GM20000 (cell line): ENCODE measurements at regions not wholly inside any gene's neighbourhood (a gene's known extent, or its start where the extent isn't known, plus 50 kb on each side); places are given as distances from the start of the nearest gene placed in this dataset.

Experiments
- DNase-seq: peaks from one replicate; pipeline ENCODE4 v3.0.0; 2012; ENCODE audit warnings: low spot score
- TF ChIP-seq, protein P1 (sequence below): IDR thresholded peaks from 2 replicates; pipeline ENCODE4 v1.5.1; 2012; ENCODE audit warnings: mild to moderate bottlenecking, control low read depth; ENCODE audit errors: extremely low read depth, missing control alignments

DNA sequence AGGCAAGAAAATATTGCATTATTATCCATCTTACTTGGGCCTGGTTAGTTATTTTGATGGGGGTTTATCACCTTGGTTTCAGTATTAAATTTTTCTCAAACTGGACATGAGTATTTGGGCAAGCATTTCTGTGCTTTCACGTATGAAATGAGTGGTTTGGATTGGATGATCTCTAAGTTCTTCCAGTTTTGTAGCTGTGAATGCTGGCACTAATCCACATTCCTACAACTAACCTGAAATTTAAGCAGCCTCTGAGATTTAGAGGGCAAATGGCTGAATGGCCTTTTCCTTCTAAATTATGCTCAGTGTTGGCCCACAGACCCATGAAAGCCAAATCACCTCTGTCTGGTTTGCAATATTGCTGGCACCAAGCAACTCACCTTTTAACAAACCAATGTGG lies 475.0 kb upstream of the B3GALT2 start:
- TF ChIP-seq, protein P1, sequence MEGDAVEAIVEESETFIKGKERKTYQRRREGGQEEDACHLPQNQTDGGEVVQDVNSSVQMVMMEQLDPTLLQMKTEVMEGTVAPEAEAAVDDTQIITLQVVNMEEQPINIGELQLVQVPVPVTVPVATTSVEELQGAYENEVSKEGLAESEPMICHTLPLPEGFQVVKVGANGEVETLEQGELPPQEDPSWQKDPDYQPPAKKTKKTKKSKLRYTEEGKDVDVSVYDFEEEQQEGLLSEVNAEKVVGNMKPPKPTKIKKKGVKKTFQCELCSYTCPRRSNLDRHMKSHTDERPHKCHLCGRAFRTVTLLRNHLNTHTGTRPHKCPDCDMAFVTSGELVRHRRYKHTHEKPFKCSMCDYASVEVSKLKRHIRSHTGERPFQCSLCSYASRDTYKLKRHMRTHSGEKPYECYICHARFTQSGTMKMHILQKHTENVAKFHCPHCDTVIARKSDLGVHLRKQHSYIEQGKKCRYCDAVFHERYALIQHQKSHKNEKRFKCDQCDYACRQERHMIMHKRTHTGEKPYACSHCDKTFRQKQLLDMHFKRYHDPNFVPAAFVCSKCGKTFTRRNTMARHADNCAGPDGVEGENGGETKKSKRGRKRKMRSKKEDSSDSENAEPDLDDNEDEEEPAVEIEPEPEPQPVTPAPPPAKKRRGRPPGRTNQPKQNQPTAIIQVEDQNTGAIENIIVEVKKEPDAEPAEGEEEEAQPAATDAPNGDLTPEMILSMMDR, result no peak
- no peak for DNase-seq

DNA sequence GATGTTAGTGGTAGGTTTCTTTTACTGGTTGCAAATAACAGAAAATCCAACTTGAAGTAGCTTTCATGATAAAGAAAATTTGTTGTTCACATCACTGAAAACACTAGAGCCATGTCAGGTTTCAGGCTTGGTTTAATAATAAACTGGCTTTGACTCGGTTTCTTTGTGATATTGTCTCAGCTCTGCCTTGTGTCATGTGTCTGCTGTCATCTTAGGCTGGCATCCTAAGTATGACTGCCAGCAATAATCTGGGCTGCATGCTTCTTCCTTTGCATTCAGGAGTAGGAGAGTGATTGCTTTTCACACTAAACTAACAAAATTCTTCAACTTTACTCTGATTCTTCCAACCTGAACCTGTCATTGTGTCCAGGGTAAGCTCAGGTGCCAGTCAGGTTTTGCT lies 474.0 kb upstream of the B3GALT2 start:
- no peak for DNase-seq
- TF ChIP-seq, protein P1, result no peak

- TF ChIP-seq, protein P1, result no peak
- DNase-seq, result no peak
Measured at GRCh38 chr1:193658691-193659090, 472.3 kb upstream of the B3GALT2 start.

DNA sequence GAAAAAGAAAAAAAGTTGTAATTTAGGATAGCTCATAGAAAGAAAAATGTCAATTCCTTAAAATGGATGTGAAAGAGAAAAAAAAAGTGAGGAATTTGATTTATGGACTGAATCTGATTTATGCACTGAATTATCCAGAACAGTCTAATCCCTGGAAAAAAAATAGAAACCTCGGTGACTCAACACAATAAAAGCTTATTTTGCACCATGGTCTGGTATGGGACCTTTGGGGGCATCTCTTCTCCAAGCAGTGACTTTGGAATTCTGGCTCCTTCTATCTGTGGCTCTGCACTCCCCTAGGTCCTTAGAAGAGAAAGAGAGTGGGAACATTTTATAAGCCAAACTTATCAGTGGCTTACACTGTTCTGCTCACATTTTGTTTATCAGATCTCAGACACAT lies 471.7 kb upstream of the B3GALT2 start:
- TF ChIP-seq, protein P1, result no peak
- DNase-seq, result no peak

- TF ChIP-seq, protein P1, result no peak
- DNase-seq, result no peak
Measured at GRCh38 chr1:193657552-193657951, 471.1 kb upstream of the B3GALT2 start.

GRCh38 chr1:193656841-193657240 lies 470.4 kb upstream of the B3GALT2 start:
- TF ChIP-seq, protein P1, result no peak
- DNase-seq, result no peak

DNA sequence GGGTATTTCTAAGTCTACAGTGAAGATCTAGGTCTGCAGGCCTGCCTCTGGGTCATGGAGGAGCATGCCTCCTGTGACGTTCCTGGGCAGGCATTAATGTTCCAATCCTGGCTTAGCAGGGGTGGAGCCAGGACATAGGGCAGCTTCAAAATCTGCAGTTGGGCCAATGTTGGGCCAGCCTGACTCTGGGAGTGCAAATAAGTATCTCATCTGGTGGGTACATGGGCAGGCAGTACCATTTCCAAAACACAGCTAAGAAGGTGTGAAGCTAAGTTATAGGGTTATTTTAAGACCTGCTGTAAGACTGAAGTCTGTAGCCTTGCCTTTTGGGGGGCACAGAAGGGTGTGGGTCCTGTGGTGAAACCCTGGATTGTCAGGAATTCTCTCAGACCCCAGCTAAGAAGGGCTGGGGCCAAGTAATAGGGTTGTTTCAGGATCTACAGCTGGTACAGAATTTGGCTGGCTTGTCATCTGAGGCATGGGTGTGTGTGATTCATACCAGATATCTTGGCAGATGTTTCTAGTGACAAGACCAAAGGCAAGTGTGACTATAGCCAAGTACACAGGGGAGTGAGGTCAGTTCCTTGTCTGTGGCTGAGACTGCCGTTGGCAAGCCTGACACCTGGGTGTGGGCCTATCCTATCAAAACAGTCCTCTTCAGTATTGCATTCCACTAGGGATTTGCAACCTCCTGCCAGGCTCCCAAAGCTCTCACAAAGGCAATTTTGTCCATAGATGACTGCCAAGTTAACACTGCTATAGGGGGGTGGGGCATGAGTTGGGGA lies 468.7 kb upstream of the B3GALT2 start:
- TF ChIP-seq, protein P1, result no peak
- no peak for DNase-seq
